HepG2 (cell line): ENCODE measurements at regions not wholly inside any gene's neighbourhood (a gene's known extent, or its start where the extent isn't known, plus 50 kb on each side); places are given as distances from the start of the nearest gene placed in this dataset.

Experiments used
- ATAC-seq: fragments of 200-7000 bp; cut with Tn5 transposase; 3 replicates; pipeline ENCODE4 v1.9.1; 2020; ENCODE audit warnings: mild to moderate bottlenecking, moderate library complexity
- BruUV-seq: library from RNA; stranded (reverse); fragments of 400-500 nt; replicated peaks from 2 replicates; lab custom pipeline; 2021; lab: Mats Ljungman, UMichigan
- CTCF ChIA-PET: fragments of 300-600 bp; formaldehyde crosslinking; extraction: SDS; loops from one replicate; lab custom pipeline; 2021; ENCODE audit warnings: low total read pairs, inconsistent platforms, low intra/inter-chr PET ratio; lab: Yijun Ruan, JAX
- POLR2A ChIA-PET: fragments of 350-600 bp; sonication (Branson Sonifier 250); formaldehyde crosslinking; loops from one replicate; lab custom pipeline; 2020; ENCODE audit warnings: antibody characterized with exemption, inconsistent platforms; lab: Yijun Ruan, JAX
- DNase-seq: peaks from one replicate; pipeline ENCODE4 v3.0.0-alpha.2; 2015; ENCODE audit warnings: low spot score
- FAIRE-seq: peaks from 3 replicates; lab custom pipeline; 2011; peaks lifted over from hg19 to GRCh38; lab: Jason Lieb, UNC
- H2AFZ ChIP-seq: one replicate; pipeline ENCODE4 v1.6.1; 2011; ENCODE audit warnings: low read length, inconsistent platforms
- H3K27ac ChIP-seq: fragments of 300-600 bp; 3 replicates; pipeline ENCODE4 v1.8.0; 2011; ENCODE audit warnings: mixed run types, mild to moderate bottlenecking, mixed read lengths, low read length, inconsistent platforms; ENCODE audit not compliant: insufficient read depth; ENCODE audit errors: extremely low read length
- H3K27me3 ChIP-seq, 2 experiments: fragments of 200-600 bp in 1 of 2; 2 replicates in 1 of 2; 3 replicates in 1 of 2; pipeline versions ENCODE4 v1.6.0 to v1.8.0; 2011; ENCODE audit warnings: low read length in 2 of 2, mild to moderate bottlenecking in 2 of 2, moderate library complexity in 2 of 2, inconsistent platforms in 1 of 2; ENCODE audit not compliant: insufficient read depth in 2 of 2, control insufficient read depth in 1 of 2
- H3K36me3 ChIP-seq, 2 experiments: fragments of 200-600 bp in 1 of 2; replicated peaks in 1 of 2; 2 replicates in 1 of 2; 3 replicates in 1 of 2; pipeline versions ENCODE4 v1.5.1 to v1.8.0; 2011; ENCODE audit warnings: low read length in 2 of 2, inconsistent platforms in 1 of 2; ENCODE audit not compliant: insufficient read depth in 2 of 2, control insufficient read depth in 1 of 2
- H3K4me1 ChIP-seq: 2 replicates; pipeline ENCODE4 v1.5.1; 2012; ENCODE audit warnings: low read length, inconsistent platforms; ENCODE audit not compliant: insufficient read depth
- H3K4me2 ChIP-seq: 2 replicates; pipeline ENCODE4 v1.6.0; 2011; ENCODE audit warnings: low read depth, low read length, inconsistent platforms
- H3K4me3 ChIP-seq, 3 experiments: fragments of 200-600 bp in 1 of 3; sonication (generic), shearing (Covaris generic) in 1 of 3; replicated peaks in 1 of 3; 2 replicates each; pipeline ENCODE4 v1.5.1; 2011 to 2016; ENCODE audit warnings: low read length in 3 of 3, inconsistent platforms in 2 of 3, low read depth in 2 of 3, mild to moderate bottlenecking in 2 of 3, control low read depth in 1 of 3, mixed read lengths in 1 of 3; ENCODE audit not compliant: insufficient read depth in 1 of 3
- H3K79me2 ChIP-seq: one replicate; pipeline ENCODE4 v1.6.1; 2011; ENCODE audit warnings: low read length, inconsistent platforms; ENCODE audit not compliant: insufficient read depth
- H3K9ac ChIP-seq: 2 replicates; pipeline ENCODE4 v1.6.0; 2011; ENCODE audit warnings: mild to moderate bottlenecking, low read depth, low read length, inconsistent platforms; ENCODE audit not compliant: insufficient read depth
- H3K9me3 ChIP-seq: 2 replicates; pipeline ENCODE4 v1.5.1; 2012; ENCODE audit warnings: mild to moderate bottlenecking, low read length
- H4K20me1 ChIP-seq: 2 replicates; pipeline ENCODE4 v1.6.0; 2011; ENCODE audit warnings: inconsistent platforms, mild to moderate bottlenecking, low read length, moderate library complexity; ENCODE audit not compliant: insufficient read depth
- ARNTL ChIP-seq: sonication (generic); formaldehyde crosslinking; IDR thresholded peaks from 2 replicates; pipeline ENCODE4 v1.4.0; 2020; ENCODE audit warnings: mild to moderate bottlenecking, missing genetic modification reagents
- E2F2 ChIP-seq: sonication (generic); formaldehyde crosslinking; IDR thresholded peaks from 2 replicates; pipeline ENCODE4 v1.4.0; 2020; ENCODE audit warnings: missing genetic modification reagents, borderline replicate concordance
- RELA ChIP-seq: sonication (generic); formaldehyde crosslinking; IDR thresholded peaks from 2 replicates; pipeline ENCODE4 v1.4.0; 2020; ENCODE audit warnings: missing genetic modification reagents
- RXRB ChIP-seq: IDR thresholded peaks from 2 replicates; pipeline ENCODE4 v1.6.1; 2016; ENCODE audit warnings: borderline replicate concordance, missing genetic modification reagents, missing compliant biosample characterization
- TCF7 ChIP-seq: sonication (generic); IDR thresholded peaks from 2 replicates; pipeline ENCODE4 v1.6.1; 2016; ENCODE audit warnings: antibody characterized with exemption, low read depth
- ZNF20 ChIP-seq: sonication (generic); formaldehyde crosslinking; IDR thresholded peaks from 2 replicates; pipeline ENCODE4 v1.4.0; 2020; ENCODE audit warnings: mild to moderate bottlenecking, moderate library complexity, missing genetic modification reagents
- ZNF687 ChIP-seq: sonication (generic); formaldehyde crosslinking; IDR thresholded peaks from 2 replicates; pipeline ENCODE4 v1.5.1; 2020; ENCODE audit warnings: mild to moderate bottlenecking, missing genetic modification reagents, moderate library complexity
- WGBS: methylation state at CpG from one replicate; pipeline ENCODE4 v1.1.6; 2017; ENCODE audit warnings: low lambda C conversion rate; 5-methylcytosine and 5-hydroxymethylcytosine counted together
- in situ Hi-C: cut with HindIII; loops from 2 replicates; pipeline ENCODE4 v1.10.0; 2017; ENCODE audit warnings: low pct_unique_long_range_greater_than_20kb; ENCODE audit not compliant: extremely low pct_ligation_motif_present
- intact Hi-C: fragments of 100-400 bp; cut with micrococcal nuclease; formaldehyde crosslinking; loops from one replicate; pipeline ENCODE4 v1.10.0; 2022; ENCODE audit not compliant: unreplicated experiment

- no peaks in the 10 kb centered on the region for H3K79me2 ChIP-seq
Measured at GRCh38 chr20:57787151-57787989, 77.6 kb upstream of the PMEPA1 start.

More at GRCh38 chr20:57787151-57787989, 77.6 kb upstream of the PMEPA1 start:
- H3K4me3 ChIP-seq: no peak overlapping the region
- CTCF ChIA-PET: no interaction called here
- WGBS: 15% methylated on average over 10 of the region's 10 CpGs
- H3K9ac ChIP-seq: no peak overlapping the region
- H4K20me1 ChIP-seq: no peaks in the 10 kb centered on the region
- no peaks in the 10 kb centered on the region for H3K36me3 ChIP-seq
- no peak overlapping the region for H2AFZ ChIP-seq
- POLR2A ChIA-PET: no interaction called here
- no peaks in the 10 kb centered on the region for H3K9me3 ChIP-seq
- TF ChIP-seq TCF7: no peak
- TF ChIP-seq E2F2: no peak
- no peak for TF ChIP-seq ZNF687
- no peak for TF ChIP-seq RXRB (CRISPR knock-in tag)
- no peak for TF ChIP-seq ARNTL
- TF ChIP-seq RELA: no peak
- no peak for TF ChIP-seq ZNF20 (CRISPR knock-in tag)
- TF ChIP-seq, all 625 proteins: peak for 0
- FAIRE-seq (no peak), DNase-seq (no peak), ATAC-seq (no peak)
- H3K4me1 ChIP-seq: no peaks in the 10 kb centered on the region
- H3K27ac ChIP-seq: no peak overlapping the region
- intact Hi-C loops (no loop called here), in situ Hi-C loops (no loop called here)
- no peak overlapping the region for H3K4me2 ChIP-seq
- no TSS peak for BruUV-seq
- peaks cover 2 to 40% of the 10 kb centered on the region in 2 experiments; a peak in 3 of 5 replicates for H3K27me3 ChIP-seq
